NB4 (cell line): ENCODE measurements at regions not wholly inside any gene's neighbourhood (a gene's known extent, or its start where the extent isn't known, plus 50 kb on each side); places are given as distances from the start of the nearest gene placed in this dataset.
"Not testable (repeated sequence)": the region's sequence is repeated elsewhere in the genome, so short reads cannot be mapped to it uniquely, and the experiment has no call there.

ENCODE experiments used
- POLR2A ChIP-seq: IDR thresholded peaks from 2 replicates; pipeline ENCODE4 v1.6.1; 2011; ENCODE audit warnings: mild to moderate bottlenecking; ENCODE audit not compliant: insufficient read length; ENCODE audit errors: extremely low read depth
- TF ChIP-seq, protein P1 (sequence below): IDR thresholded peaks from one replicate; pipeline ENCODE4 v1.5.1; 2012; ENCODE audit warnings: low read depth, low read length
- TF ChIP-seq, protein P2 (sequence below): IDR thresholded peaks from 2 replicates; pipeline ENCODE4 v1.6.1; 2011; ENCODE audit warnings: low read depth, low read length

DNA sequence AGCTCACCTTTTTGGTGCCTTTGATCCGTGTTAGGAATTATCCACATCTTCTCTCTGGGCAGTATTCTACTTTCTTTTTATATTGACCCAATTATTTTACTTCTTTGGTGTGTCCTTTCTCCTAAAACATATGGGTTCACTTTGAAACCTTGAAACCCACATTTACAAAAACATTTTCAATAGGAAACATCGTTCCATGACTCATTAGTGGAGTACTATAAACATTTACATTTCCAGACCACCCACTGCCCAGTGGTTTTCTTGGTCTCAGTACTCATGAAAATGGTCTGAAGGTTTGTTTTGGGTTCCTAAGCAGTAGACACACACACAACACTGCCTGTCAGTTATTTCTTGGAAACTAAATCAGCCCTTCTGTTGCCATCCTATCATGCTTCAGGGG, 111.7 kb upstream of the LPCAT1 start:
- TF ChIP-seq, protein P1, sequence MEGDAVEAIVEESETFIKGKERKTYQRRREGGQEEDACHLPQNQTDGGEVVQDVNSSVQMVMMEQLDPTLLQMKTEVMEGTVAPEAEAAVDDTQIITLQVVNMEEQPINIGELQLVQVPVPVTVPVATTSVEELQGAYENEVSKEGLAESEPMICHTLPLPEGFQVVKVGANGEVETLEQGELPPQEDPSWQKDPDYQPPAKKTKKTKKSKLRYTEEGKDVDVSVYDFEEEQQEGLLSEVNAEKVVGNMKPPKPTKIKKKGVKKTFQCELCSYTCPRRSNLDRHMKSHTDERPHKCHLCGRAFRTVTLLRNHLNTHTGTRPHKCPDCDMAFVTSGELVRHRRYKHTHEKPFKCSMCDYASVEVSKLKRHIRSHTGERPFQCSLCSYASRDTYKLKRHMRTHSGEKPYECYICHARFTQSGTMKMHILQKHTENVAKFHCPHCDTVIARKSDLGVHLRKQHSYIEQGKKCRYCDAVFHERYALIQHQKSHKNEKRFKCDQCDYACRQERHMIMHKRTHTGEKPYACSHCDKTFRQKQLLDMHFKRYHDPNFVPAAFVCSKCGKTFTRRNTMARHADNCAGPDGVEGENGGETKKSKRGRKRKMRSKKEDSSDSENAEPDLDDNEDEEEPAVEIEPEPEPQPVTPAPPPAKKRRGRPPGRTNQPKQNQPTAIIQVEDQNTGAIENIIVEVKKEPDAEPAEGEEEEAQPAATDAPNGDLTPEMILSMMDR, result not testable (repeated sequence)
- not testable (repeated sequence) for TF ChIP-seq POLR2A
- TF ChIP-seq, protein P2, sequence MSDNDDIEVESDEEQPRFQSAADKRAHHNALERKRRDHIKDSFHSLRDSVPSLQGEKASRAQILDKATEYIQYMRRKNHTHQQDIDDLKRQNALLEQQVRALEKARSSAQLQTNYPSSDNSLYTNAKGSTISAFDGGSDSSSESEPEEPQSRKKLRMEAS, result not testable (repeated sequence)
